HEK293 (cell line): ENCODE measurements at regions not wholly inside any gene's neighbourhood (a gene's known extent, or its start where the extent isn't known, plus 50 kb on each side); places are given as distances from the start of the nearest gene placed in this dataset.

Experiments used
- CTCF ChIA-PET: fragments of 350-600 bp; formaldehyde crosslinking; extraction: SDS; loops from one replicate; lab custom pipeline; 2021; ENCODE audit warnings: antibody characterized with exemption; lab: Yijun Ruan, JAX
- POLR2A ChIA-PET: fragments of 300-600 bp; formaldehyde crosslinking; extraction: SDS; loops from one replicate; lab custom pipeline; 2020; ENCODE audit warnings: antibody characterized with exemption, inconsistent platforms; lab: Yijun Ruan, JAX
- H3K27ac ChIP-seq: fragments of 200-500 bp; sonication (Bioruptor generic); 2 replicates; pipeline ENCODE4 v1.5.1; 2014; ENCODE audit warnings: low read depth, low read length, control low read depth, inconsistent platforms; ENCODE audit errors: extremely low read depth
- H3K36me3 ChIP-seq, 2 experiments: fragments of 200-500 bp in 1 of 2; sonication (Bioruptor generic) in 1 of 2; 1 replicate in 1 of 2; 2 replicates in 1 of 2; pipeline ENCODE4 v1.5.1; 2014 to 2017; ENCODE audit warnings: inconsistent platforms in 2 of 2, low read length in 2 of 2; ENCODE audit not compliant: control insufficient read depth in 2 of 2, insufficient read depth in 1 of 2
- H3K4me1 ChIP-seq: fragments of 200-500 bp; sonication (Bioruptor generic); 2 replicates; pipeline ENCODE4 v1.5.1; 2014; ENCODE audit warnings: mild to moderate bottlenecking, low read length, inconsistent platforms; ENCODE audit not compliant: control insufficient read depth, insufficient read depth
- H3K4me3 ChIP-seq: 2 replicates; pipeline ENCODE4 v1.5.1; 2011; ENCODE audit warnings: low read depth, mild to moderate bottlenecking, control low read depth, low read length, moderate library complexity
- H3K9me3 ChIP-seq: fragments of 200-500 bp; sonication (Bioruptor generic); 2 replicates; pipeline ENCODE4 v1.5.1; 2014; ENCODE audit warnings: low read depth, low read length, inconsistent platforms; ENCODE audit not compliant: control insufficient read depth, insufficient read depth
- GLI2 ChIP-seq: fragments of 450-650 bp; formaldehyde crosslinking; IDR thresholded peaks from 2 replicates; pipeline ENCODE4; 2017; ENCODE audit warnings: missing biosample characterization, missing genetic modification characterization, low read depth, borderline replicate concordance
- KLF1 ChIP-seq: fragments of 450-650 bp; formaldehyde crosslinking; IDR thresholded peaks from 2 replicates; pipeline ENCODE4 v1.5.1; 2016; ENCODE audit warnings: missing biosample characterization, missing genetic modification characterization
- MEIS1 ChIP-seq: sonication (generic); formaldehyde crosslinking; IDR thresholded peaks from 2 replicates; pipeline ENCODE4 v1.8.1; 2022; ENCODE audit warnings: missing genetic modification reagents, mild to moderate bottlenecking, borderline replicate concordance
- MYNN ChIP-seq: fragments of 450-650 bp; formaldehyde crosslinking; IDR thresholded peaks from 2 replicates; pipeline ENCODE4 v1.5.1; 2016; ENCODE audit warnings: missing biosample characterization, missing genetic modification characterization, borderline replicate concordance
- OVOL3 ChIP-seq: fragments of 450-650 bp; formaldehyde crosslinking; IDR thresholded peaks from 2 replicates; pipeline ENCODE4 v1.5.1; 2016; ENCODE audit warnings: missing biosample characterization, missing genetic modification characterization
- SP3 ChIP-seq: fragments of 450-650 bp; formaldehyde crosslinking; IDR thresholded peaks from 2 replicates; pipeline ENCODE4 v1.5.1; 2016; ENCODE audit warnings: missing biosample characterization, missing genetic modification characterization
- ZBTB17 ChIP-seq: fragments of 450-650 bp; formaldehyde crosslinking; IDR thresholded peaks from 2 replicates; pipeline ENCODE4 v1.5.1; 2016; ENCODE audit warnings: missing biosample characterization, missing genetic modification characterization
- ZBTB20 ChIP-seq: fragments of 450-650 bp; formaldehyde crosslinking; IDR thresholded peaks from 2 replicates; pipeline ENCODE4 v1.5.1; 2016; ENCODE audit warnings: missing biosample characterization, missing genetic modification characterization
- ZBTB21 ChIP-seq: fragments of 450-650 bp; formaldehyde crosslinking; IDR thresholded peaks from 2 replicates; pipeline ENCODE4 v1.5.1; 2017; ENCODE audit warnings: missing biosample characterization, missing genetic modification characterization
- ZFP41 ChIP-seq: fragments of 450-650 bp; formaldehyde crosslinking; IDR thresholded peaks from 2 replicates; pipeline ENCODE4 v1.5.1; 2016; ENCODE audit warnings: missing biosample characterization, missing genetic modification characterization, borderline replicate concordance
- ZNF132 ChIP-seq: fragments of 450-650 bp; formaldehyde crosslinking; IDR thresholded peaks from 2 replicates; pipeline ENCODE4 v1.5.1; 2017; ENCODE audit warnings: missing biosample characterization, missing genetic modification characterization, borderline replicate concordance
- ZNF138 ChIP-seq: fragments of 450-650 bp; formaldehyde crosslinking; IDR thresholded peaks from 2 replicates; pipeline ENCODE4 v1.5.1; 2016; ENCODE audit warnings: missing biosample characterization, missing genetic modification characterization, borderline replicate concordance
- ZNF155 ChIP-seq: fragments of 450-650 bp; formaldehyde crosslinking; IDR thresholded peaks from 2 replicates; pipeline ENCODE4 v1.5.1; 2016; ENCODE audit warnings: missing biosample characterization, missing genetic modification characterization
- ZNF169 ChIP-seq: fragments of 450-650 bp; formaldehyde crosslinking; IDR thresholded peaks from 2 replicates; pipeline ENCODE4 v1.5.1; 2016; ENCODE audit warnings: missing biosample characterization, missing genetic modification characterization
- ZNF23 ChIP-seq: fragments of 450-650 bp; formaldehyde crosslinking; IDR thresholded peaks from 2 replicates; pipeline ENCODE4 v1.5.1; 2016; ENCODE audit warnings: missing biosample characterization, missing genetic modification characterization, borderline replicate concordance
- ZNF248 ChIP-seq: fragments of 450-650 bp; formaldehyde crosslinking; IDR thresholded peaks from 2 replicates; pipeline ENCODE4 v1.5.1; 2017; ENCODE audit warnings: missing biosample characterization, missing genetic modification characterization
- ZNF280D ChIP-seq: fragments of 450-650 bp; formaldehyde crosslinking; IDR thresholded peaks from 2 replicates; pipeline ENCODE4 v1.5.1; 2016; ENCODE audit warnings: missing biosample characterization, missing genetic modification characterization
- ZNF292 ChIP-seq: fragments of 450-650 bp; formaldehyde crosslinking; IDR thresholded peaks from 2 replicates; pipeline ENCODE4 v1.5.1; 2016; ENCODE audit warnings: low read depth, missing biosample characterization, missing genetic modification characterization, borderline replicate concordance
- ZNF324 ChIP-seq: fragments of 450-650 bp; formaldehyde crosslinking; IDR thresholded peaks from 2 replicates; pipeline ENCODE4 v1.5.1; 2016; ENCODE audit warnings: missing biosample characterization, missing genetic modification characterization
- ZNF585B ChIP-seq: fragments of 450-650 bp; formaldehyde crosslinking; IDR thresholded peaks from 2 replicates; pipeline ENCODE4 v1.5.1; 2016; ENCODE audit warnings: missing biosample characterization, missing genetic modification characterization
- ZNF610 ChIP-seq: fragments of 450-650 bp; formaldehyde crosslinking; IDR thresholded peaks from 2 replicates; pipeline ENCODE4 v1.5.1; 2016; ENCODE audit warnings: missing biosample characterization, missing genetic modification characterization, borderline replicate concordance
- ZNF629 ChIP-seq: fragments of 450-650 bp; formaldehyde crosslinking; IDR thresholded peaks from 2 replicates; pipeline ENCODE4 v1.5.1; 2017; ENCODE audit warnings: missing biosample characterization, missing genetic modification characterization
- ZNF654 ChIP-seq: fragments of 450-650 bp; formaldehyde crosslinking; IDR thresholded peaks from 2 replicates; pipeline ENCODE4 v1.5.1; 2016; ENCODE audit warnings: low read depth, missing biosample characterization, missing genetic modification characterization
- ZNF658 ChIP-seq: fragments of 450-650 bp; formaldehyde crosslinking; IDR thresholded peaks from 2 replicates; pipeline ENCODE4; 2016; ENCODE audit warnings: missing biosample characterization, missing genetic modification characterization
- ZNF701 ChIP-seq: fragments of 450-650 bp; formaldehyde crosslinking; IDR thresholded peaks from 2 replicates; pipeline ENCODE4 v1.5.1; 2016; ENCODE audit warnings: missing biosample characterization, missing genetic modification characterization
- ZNF776 ChIP-seq: fragments of 450-650 bp; formaldehyde crosslinking; IDR thresholded peaks from 2 replicates; pipeline ENCODE4 v1.5.0; 2017; ENCODE audit warnings: missing biosample characterization, missing genetic modification characterization, borderline replicate concordance
- ZNF843 ChIP-seq: fragments of 450-650 bp; formaldehyde crosslinking; IDR thresholded peaks from 2 replicates; pipeline ENCODE4 v1.5.1; 2016; ENCODE audit warnings: missing biosample characterization, missing genetic modification characterization
- ZSCAN18 ChIP-seq: fragments of 450-650 bp; formaldehyde crosslinking; IDR thresholded peaks from 2 replicates; pipeline ENCODE4 v1.5.1; 2016; ENCODE audit warnings: missing biosample characterization, missing genetic modification characterization

- H3K4me3 ChIP-seq, result no peak overlapping the region
- H3K9me3 ChIP-seq, result no peaks in the 10 kb centered on the region
- H3K27ac ChIP-seq, result no peak overlapping the region
- no peak for TF ChIP-seq ZNF248 (tag by site-specific recombination)
- no peak for TF ChIP-seq ZNF280D (tag by site-specific recombination)
- no peak for TF ChIP-seq ZNF654 (tag by site-specific recombination)
- no peak for TF ChIP-seq SP3
- TF ChIP-seq GLI2 (tag by site-specific recombination), result no peak
- no peak for TF ChIP-seq ZNF23 (tag by site-specific recombination)
- no peak for TF ChIP-seq ZBTB21 (tag by site-specific recombination)
- TF ChIP-seq ZNF776 (tag by site-specific recombination), result no peak
- no peak for TF ChIP-seq ZNF169 (tag by site-specific recombination)
- no peak for TF ChIP-seq ZNF629
- TF ChIP-seq ZNF658 (tag by site-specific recombination), result no peak
- TF ChIP-seq ZFP41 (tag by site-specific recombination), result no peak
- TF ChIP-seq OVOL3 (tag by site-specific recombination), result no peak
- no peak for TF ChIP-seq ZNF843 (tag by site-specific recombination)
- POLR2A ChIA-PET, result no interaction called here
- no peaks in the 10 kb centered on the region for H3K4me1 ChIP-seq
- CTCF ChIA-PET, result no interaction called here
- no peaks in the 10 kb centered on the region for H3K36me3 ChIP-seq
Measured at GRCh38 chr18:73766910-73767515, 380.6 kb downstream of the FBXO15 start.

DNA sequence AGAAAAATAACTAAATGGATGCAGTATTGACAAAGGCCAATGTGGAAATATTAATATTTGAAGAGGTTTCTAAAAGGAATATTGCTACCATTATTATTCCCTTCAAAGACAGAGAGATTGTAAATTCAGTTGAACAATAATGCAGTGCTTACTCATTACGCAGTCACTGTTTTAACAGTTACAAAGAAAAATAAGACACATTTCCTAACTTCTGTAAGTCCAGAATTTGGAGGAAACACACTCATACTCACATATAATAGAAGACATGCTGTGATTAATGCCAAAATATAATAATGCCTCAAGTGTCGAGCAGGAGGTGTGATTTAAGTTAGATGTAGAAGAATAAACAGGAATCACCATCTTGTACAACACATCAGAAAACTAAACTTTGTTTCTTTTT is 389.2 kb downstream of the FBXO15 start:
- no peaks in the 10 kb centered on the region for H3K9me3 ChIP-seq
- TF ChIP-seq ZNF701 (no peak), ZNF155 (tag by site-specific recombination) (no peak), ZNF610 (tag by site-specific recombination) (no peak), ZNF132 (tag by site-specific recombination) (no peak)
- TF ChIP-seq, all 188 proteins: peak for 0
- no peak overlapping the region for H3K4me3 ChIP-seq
- ChIA-PET POLR2A (no interaction called here), CTCF (no interaction called here)
- no peaks in the 10 kb centered on the region for H3K36me3 ChIP-seq
- no peak overlapping the region for H3K27ac ChIP-seq
- no peaks in the 10 kb centered on the region for H3K4me1 ChIP-seq

- Histone ChIP-seq H3K9me3 (no peaks in the 10 kb centered on the region), H3K36me3 (no peaks in the 10 kb centered on the region), H3K4me1 (no peaks in the 10 kb centered on the region), H3K27ac (no peak overlapping the region), H3K4me3 (no peak overlapping the region)
- POLR2A ChIA-PET, result no interaction called here
- CTCF ChIA-PET, result interaction anchor here (0.6 kb wide), 1 partner anchor 156 kb away, joined by 6 read pairs; no protein-coding TSS in a partner anchor
- TF ChIP-seq ZNF324, result no peak
- no peak for TF ChIP-seq ZNF138 (tag by site-specific recombination)
- TF ChIP-seq MEIS1 (CRISPR knock-in tag), result no peak
- no peak for TF ChIP-seq ZFP41 (tag by site-specific recombination)
- TF ChIP-seq ZBTB17 (tag by site-specific recombination), result no peak
- no peak for TF ChIP-seq KLF1 (tag by site-specific recombination)
- no peak for TF ChIP-seq ZBTB20 (tag by site-specific recombination)
- no peak for TF ChIP-seq ZNF585B (tag by site-specific recombination)
- TF ChIP-seq ZNF292 (tag by site-specific recombination), result no peak
- TF ChIP-seq ZSCAN18 (tag by site-specific recombination), result no peak
- TF ChIP-seq MYNN, result no peak
Measured at GRCh38 chr18:73756256-73757091, 391.2 kb downstream of the FBXO15 start.
